ENCODE measurements at regions not wholly inside any gene's neighbourhood (a gene's known extent, or its start where the extent isn't known, plus 50 kb on each side); places are given as distances from the start of the nearest gene placed in this dataset.

DNA sequence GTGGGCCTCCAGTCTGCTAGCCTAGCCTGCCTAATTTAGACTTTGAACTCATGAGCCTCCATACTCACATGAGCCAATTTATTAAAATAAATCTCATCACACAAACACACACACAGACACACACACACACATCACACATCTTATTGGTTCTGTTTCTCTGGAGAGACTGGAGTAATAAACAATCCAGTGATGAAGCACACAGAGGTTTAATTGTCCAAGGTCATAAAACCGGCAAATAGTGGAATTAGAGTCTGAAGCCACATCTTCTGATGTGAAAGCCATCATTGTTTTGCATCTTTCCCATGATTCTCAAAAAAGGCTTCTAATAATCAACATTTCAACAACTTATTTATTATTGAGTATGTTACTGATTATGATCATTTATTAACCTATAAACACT lies 249.4 kb upstream of the KCNH8 start:
- H3K36me3 ChIP-seq (ENCODE audit: low read depth, missing control alignments), result no peaks in the 10 kb centered on the region
- no peaks in the 10 kb centered on the region for H3K27me3 ChIP-seq
- H3K4me1 ChIP-seq, result no peaks in the 10 kb centered on the region
- TF ChIP-seq POLR2A (IDR thresholded peaks at IDR 0.05) (no peak), CTCF (IDR thresholded peaks at IDR 0.05) (no peak)
- no peaks in the 10 kb centered on the region for H3K9me3 ChIP-seq
- no peak overlapping the region for H3K27ac ChIP-seq
- intact Hi-C loops (cut with DNase I; ENCODE audit: low total_unique reads), result no loop called here
- DNase-seq, result no peak
- 44 to 56% methylated on average over 1 of the region's 1 CpG for WGBS, 2 donors
- no peak overlapping the region for H3K4me3 ChIP-seq

GRCh38 chr3:18892756-18893155 lies 255.6 kb upstream of the KCNH8 start:
- no peak overlapping the region for H3K4me3 ChIP-seq
- H3K36me3 ChIP-seq (ENCODE audit: low read depth, missing control alignments), result no peaks in the 10 kb centered on the region
- intact Hi-C loops (cut with DNase I; ENCODE audit: low total_unique reads), result no loop called here
- no peak for DNase-seq
- TF ChIP-seq CTCF (IDR thresholded peaks at IDR 0.05) (no peak), POLR2A (IDR thresholded peaks at IDR 0.05) (no peak)
- H3K9me3 ChIP-seq, result no peaks in the 10 kb centered on the region
- no peak overlapping the region for H3K27ac ChIP-seq
- 70 to 78% methylated on average over 1 of the region's 1 CpG for WGBS, 2 donors
- no peaks in the 10 kb centered on the region for H3K27me3 ChIP-seq
- H3K4me1 ChIP-seq, result no peaks in the 10 kb centered on the region

DNA sequence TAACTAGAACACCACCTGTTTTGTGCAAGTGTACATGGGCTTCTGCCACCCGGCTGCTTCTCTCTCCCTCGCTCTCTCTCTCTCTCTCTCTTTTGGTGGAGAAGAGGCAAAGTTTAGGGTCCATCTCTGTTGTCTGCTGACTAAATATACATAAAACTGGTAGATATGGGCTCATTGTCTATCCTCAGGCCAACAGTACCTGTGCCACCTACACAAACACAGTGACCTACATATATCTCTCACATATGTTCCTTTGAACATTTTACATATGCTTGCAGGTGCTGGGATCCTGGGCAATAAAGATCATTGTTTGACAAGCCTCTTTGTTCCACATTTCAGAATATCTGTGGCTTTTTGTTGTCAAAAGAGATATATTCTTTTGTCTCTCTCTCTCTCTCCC lies 256.3 kb upstream of the KCNH8 start:
- 76 to 92% methylated on average over 2 of the region's 2 CpGs for WGBS, 2 donors
- Histone ChIP-seq H3K4me3 (no peak overlapping the region), H3K27ac (no peak overlapping the region), H3K27me3 (no peaks in the 10 kb centered on the region), H3K4me1 (no peaks in the 10 kb centered on the region), H3K36me3 (ENCODE audit: low read depth, missing control alignments) (no peaks in the 10 kb centered on the region), H3K9me3 (no peaks in the 10 kb centered on the region)
- DNase-seq, result no peak
- TF ChIP-seq CTCF (IDR thresholded peaks at IDR 0.05) (no peak), POLR2A (IDR thresholded peaks at IDR 0.05) (no peak)
- intact Hi-C loops (cut with DNase I; ENCODE audit: low total_unique reads), result no loop called here

GRCh38 chr3:18891641-18892040 lies 256.7 kb upstream of the KCNH8 start:
- Histone ChIP-seq H3K4me1 (no peaks in the 10 kb centered on the region), H3K4me3 (no peak overlapping the region), H3K36me3 (ENCODE audit: low read depth, missing control alignments) (no peaks in the 10 kb centered on the region), H3K9me3 (no peaks in the 10 kb centered on the region), H3K27me3 (no peaks in the 10 kb centered on the region), H3K27ac (no peak overlapping the region)
- intact Hi-C loops (cut with DNase I; ENCODE audit: low total_unique reads), result no loop called here
- DNase-seq, result no peak
- WGBS, 2 donors, result 66 to 74% methylated on average over 6 of the region's 6 CpGs
- TF ChIP-seq CTCF (IDR thresholded peaks at IDR 0.05), result no peak
- TF ChIP-seq POLR2A (IDR thresholded peaks at IDR 0.05), result no peak

- Histone ChIP-seq H3K36me3 (ENCODE audit: low read depth, missing control alignments) (no peaks in the 10 kb centered on the region), H3K27ac (no peak overlapping the region), H3K4me1 (no peaks in the 10 kb centered on the region), H3K27me3 (no peaks in the 10 kb centered on the region), H3K4me3 (no peak overlapping the region), H3K9me3 (no peaks in the 10 kb centered on the region)
- TF ChIP-seq POLR2A (IDR thresholded peaks at IDR 0.05) (no peak), CTCF (IDR thresholded peaks at IDR 0.05) (no peak)
- 89 to 90% methylated on average over 3 of the region's 3 CpGs for WGBS, 2 donors
- intact Hi-C loops (cut with DNase I; ENCODE audit: low total_unique reads), result no loop called here
- no peak for DNase-seq
Measured at GRCh38 chr3:18890449-18890848, 257.9 kb upstream of the KCNH8 start.
